GM12865 (cell line): ENCODE measurements at regions not wholly inside any gene's neighbourhood (a gene's known extent, or its start where the extent isn't known, plus 50 kb on each side); places are given as distances from the start of the nearest gene placed in this dataset.

ENCODE experiments used
- DNase-seq: peaks from one replicate; pipeline ENCODE4 v3.0.0; 2010; ENCODE audit warnings: low read depth
- H3K4me3 ChIP-seq: 2 replicates; pipeline ENCODE4 v1.5.1; 2011; ENCODE audit warnings: mild to moderate bottlenecking, low read depth, low read length, control low read depth
- CTCF ChIP-seq: IDR thresholded peaks from 2 replicates; pipeline ENCODE4 v1.5.1; 2011; ENCODE audit warnings: low read length, control low read depth, low read depth, inconsistent platforms; ENCODE audit not compliant: insufficient read depth; ENCODE audit errors: missing control alignments

- H3K4me3 ChIP-seq = no peak overlapping the region
- no peak for TF ChIP-seq CTCF
- DNase-seq = no peak
Measured at GRCh38 chr16:72362476-72362875, 190.5 kb upstream of the PMFBP1 start.

GRCh38 chr16:72357910-72358309 lies 186.0 kb upstream of the PMFBP1 start:
- no peak overlapping the region for H3K4me3 ChIP-seq
- no peak for DNase-seq
- TF ChIP-seq CTCF = no peak

- no peak for DNase-seq
- no peak overlapping the region for H3K4me3 ChIP-seq
- TF ChIP-seq CTCF = no peak
Measured at GRCh38 chr16:72355561-72355960, 183.6 kb upstream of the PMFBP1 start.

- H3K4me3 ChIP-seq = no peak overlapping the region
- no peak for DNase-seq
- TF ChIP-seq CTCF = no peak
Measured at GRCh38 chr16:72349719-72350118, 177.8 kb upstream of the PMFBP1 start.

GRCh38 chr16:72332926-72333325 lies 161.0 kb upstream of the PMFBP1 start:
- TF ChIP-seq CTCF = no peak
- DNase-seq = no peak
- no peak overlapping the region for H3K4me3 ChIP-seq

GRCh38 chr16:72324578-72324977 lies 152.6 kb upstream of the PMFBP1 start:
- no peak overlapping the region for H3K4me3 ChIP-seq
- DNase-seq = no peak
- TF ChIP-seq CTCF = no peak

GRCh38 chr16:72317446-72317845 lies 145.5 kb upstream of the PMFBP1 start:
- DNase-seq = no peak
- TF ChIP-seq CTCF = no peak
- no peak overlapping the region for H3K4me3 ChIP-seq
